H7 (cell line): ENCODE measurements at regions not wholly inside any gene's neighbourhood (a gene's known extent, or its start where the extent isn't known, plus 50 kb on each side); places are given as distances from the start of the nearest gene placed in this dataset.

Experiments used
- DNase-seq: peaks from one replicate; pipeline ENCODE4 v3.0.0; 2012
- H3K27me3 ChIP-seq: 2 replicates; pipeline ENCODE4 v1.6.0; 2011; ENCODE audit warnings: mild to moderate bottlenecking, low read length; ENCODE audit not compliant: control insufficient read depth, insufficient read depth
- H3K36me3 ChIP-seq: replicated peaks from 2 replicates; pipeline ENCODE4 v1.5.1; 2011; ENCODE audit warnings: low read length; ENCODE audit not compliant: control insufficient read depth, insufficient read depth
- H3K4me3 ChIP-seq: 2 replicates; pipeline ENCODE4 v1.5.1; 2011; ENCODE audit warnings: low read depth, mild to moderate bottlenecking, control low read depth, low read length, moderate library complexity; ENCODE audit not compliant: insufficient read depth

DNA sequence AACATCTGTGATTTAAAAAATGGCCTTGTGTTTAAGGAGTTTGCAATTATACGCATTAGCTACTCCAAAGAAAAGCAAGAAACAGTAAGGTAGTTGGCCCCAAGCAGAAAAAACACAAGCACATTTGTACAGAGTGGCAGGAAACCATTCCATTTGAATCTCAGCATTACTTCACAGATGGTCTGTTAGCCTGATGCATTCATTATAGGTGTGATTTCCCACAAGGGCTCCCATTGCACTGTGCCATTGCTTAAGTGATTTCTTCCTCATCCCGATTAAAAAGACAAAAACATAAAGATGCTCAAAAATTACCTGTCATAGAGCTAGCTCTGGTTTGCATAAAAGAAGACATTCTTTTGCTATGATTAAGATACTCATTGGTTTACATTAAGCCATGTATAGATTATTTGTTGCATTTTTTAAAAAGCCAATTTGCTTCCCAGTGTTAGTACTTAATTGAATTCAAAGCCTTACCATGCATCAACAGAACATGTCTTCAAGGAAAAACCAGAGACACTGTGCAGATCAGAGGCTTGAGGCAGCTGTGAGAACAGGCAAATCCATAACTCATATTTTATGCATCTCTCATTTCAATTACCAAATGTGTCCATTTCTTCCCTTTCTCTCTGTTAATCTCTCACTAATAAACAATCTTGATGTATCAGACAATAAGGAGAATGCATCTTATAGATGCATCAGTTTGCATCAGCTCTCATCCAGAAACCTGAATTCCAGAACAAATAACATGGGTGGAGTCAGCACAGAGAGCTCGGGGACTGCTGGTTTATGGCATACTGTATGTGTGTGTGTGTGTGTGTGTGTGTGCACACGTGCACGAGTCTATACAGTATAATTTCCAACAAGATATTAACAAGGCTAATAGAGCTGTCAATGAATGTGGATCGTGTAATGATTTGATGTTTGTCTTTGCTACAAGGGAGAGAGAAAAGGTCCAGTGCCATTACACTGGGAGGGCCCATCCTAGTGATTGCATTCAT, 558.6 kb upstream of the HS6ST1 start:
- H3K4me3 ChIP-seq, result no peak overlapping the region
- no peaks in the 10 kb centered on the region for H3K36me3 ChIP-seq
- DNase-seq, result no peak
- no peaks in the 10 kb centered on the region for H3K27me3 ChIP-seq

DNA sequence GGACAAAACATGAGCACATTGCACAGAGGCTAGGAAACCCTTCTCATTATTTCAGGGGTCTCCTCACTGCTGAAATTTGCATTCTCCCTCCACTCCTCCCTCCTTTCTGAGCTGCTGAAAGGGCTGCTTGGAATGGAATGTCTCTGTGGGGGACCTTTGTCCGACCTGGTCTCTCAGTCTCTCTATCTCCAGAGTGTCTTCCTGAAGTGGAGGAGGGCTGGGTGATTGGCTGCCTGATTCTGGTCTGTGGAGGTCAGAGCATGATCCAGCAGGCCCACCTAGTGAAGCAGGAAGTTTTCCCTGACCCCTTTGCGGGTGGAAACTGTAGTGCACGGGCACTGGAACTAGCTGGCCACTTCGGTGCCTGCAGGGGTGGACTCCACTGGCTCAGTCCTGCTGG, 560.5 kb upstream of the HS6ST1 start:
- no peak overlapping the region for H3K4me3 ChIP-seq

DNA sequence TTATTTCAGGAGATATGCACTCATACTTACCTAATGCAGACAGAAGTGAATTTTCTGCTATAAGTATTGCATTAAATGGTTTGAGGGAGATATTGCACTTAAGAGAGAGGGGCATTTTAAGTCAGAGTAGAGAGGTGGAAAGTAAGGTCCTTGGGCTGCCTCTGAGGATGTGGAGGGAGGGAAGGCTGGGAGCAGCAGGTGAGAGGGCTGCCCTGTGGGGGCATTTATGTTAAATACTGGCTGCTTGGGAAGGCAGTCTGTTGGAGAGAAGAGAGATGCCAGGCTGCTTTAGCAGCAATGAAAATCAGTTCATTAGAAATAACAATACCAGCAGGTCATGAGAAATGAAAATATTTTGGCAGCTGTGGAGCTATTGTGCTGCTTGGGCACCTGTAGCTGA, 576.2 kb upstream of the HS6ST1 start:
- no peaks in the 10 kb centered on the region for H3K36me3 ChIP-seq
- H3K27me3 ChIP-seq, result no peaks in the 10 kb centered on the region
- no peak overlapping the region for H3K4me3 ChIP-seq
- DNase-seq, result no peak

More for the DNA sequence above, 560.5 kb upstream of the HS6ST1 start:
- H3K27me3 ChIP-seq, result no peaks in the 10 kb centered on the region
- peak; percentile 57 for DNase-seq
- H3K36me3 ChIP-seq, result no peaks in the 10 kb centered on the region

DNA sequence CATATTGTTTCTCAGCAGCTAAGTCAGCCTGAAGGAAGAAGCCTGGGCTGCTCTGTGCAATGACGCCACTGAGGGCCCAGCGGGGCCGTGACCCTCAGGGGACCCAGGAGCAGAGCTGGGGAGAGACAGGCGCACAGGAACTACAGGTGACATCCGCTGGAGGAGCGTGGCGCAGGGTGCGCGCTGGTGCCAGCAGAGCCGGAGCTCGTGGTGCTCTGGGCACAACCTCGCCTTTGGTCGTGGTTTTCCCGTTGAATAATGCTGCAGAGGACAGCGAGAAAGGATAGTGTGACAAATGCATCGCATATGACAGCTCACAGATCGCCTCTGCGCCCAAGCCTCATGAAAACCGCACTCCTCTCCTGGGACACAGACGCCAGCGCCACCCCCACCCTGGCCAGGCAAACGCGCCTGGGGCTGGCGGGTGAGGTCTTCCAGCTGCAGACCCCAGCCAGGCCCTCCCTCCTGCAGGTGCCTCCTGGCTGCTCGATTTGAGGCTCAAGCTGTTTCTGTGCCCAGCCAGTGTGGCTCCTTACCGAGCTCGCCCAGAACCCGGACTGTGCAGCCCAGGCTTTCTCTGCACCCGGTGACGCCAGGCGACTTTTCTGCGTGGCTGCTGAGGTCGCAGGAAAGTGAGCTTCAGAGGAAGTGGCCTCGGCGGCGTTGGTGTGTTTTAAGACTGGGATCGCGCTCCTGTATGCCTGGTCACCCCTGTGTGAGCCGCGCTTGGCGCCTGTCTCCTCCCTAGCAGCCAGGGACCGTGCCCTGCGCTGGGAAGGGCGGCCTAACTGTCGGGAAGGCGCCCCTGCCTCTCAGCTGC, 583.1 kb upstream of the HS6ST1 start:
- Histone ChIP-seq H3K27me3 (no peaks in the 10 kb centered on the region), H3K36me3 (no peaks in the 10 kb centered on the region), H3K4me3 (no peak overlapping the region)
- DNase-seq, result no peak

DNA sequence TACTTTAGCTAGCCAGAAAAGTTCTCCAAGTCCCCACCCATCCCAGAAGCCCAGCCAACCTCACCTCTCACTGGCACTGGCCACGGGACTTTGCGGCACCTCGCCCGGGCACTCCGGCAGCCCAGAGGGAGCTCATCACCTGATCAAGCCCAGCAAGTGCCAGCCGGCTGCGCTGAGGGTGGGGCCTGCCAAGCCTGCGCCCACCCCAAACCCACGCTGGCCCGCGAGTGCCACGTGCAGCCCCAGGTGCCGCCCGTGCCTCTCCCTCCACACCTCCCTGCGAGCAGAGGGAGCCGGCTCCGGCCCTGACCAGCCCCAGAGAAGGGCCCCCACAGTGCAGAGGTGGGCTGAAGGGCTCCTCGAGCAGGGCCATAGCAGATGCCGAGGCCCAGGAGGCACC, 585.0 kb upstream of the HS6ST1 start:
- H3K27me3 ChIP-seq, result no peaks in the 10 kb centered on the region
- no peak for DNase-seq
- no peak overlapping the region for H3K4me3 ChIP-seq
- no peaks in the 10 kb centered on the region for H3K36me3 ChIP-seq

DNA sequence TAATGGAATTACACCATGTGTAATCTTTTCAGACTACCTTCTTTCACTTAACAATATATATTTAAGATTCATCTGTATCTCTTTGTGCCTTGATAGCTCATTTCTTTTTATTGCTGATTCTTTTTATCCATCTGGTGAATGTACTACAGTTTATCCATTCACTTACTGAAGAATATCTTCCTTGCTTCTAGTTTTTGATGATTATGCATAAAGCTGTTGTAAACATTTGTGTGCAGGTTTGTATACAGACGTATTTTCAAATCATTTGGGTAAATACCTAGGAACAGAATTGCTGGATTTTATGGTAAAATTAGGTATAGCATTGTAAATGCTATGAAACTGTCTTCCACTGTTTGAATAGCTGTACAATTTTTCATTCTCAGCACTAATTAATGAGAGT, 592.6 kb upstream of the HS6ST1 start:
- Histone ChIP-seq H3K36me3 (no peaks in the 10 kb centered on the region), H3K27me3 (no peaks in the 10 kb centered on the region), H3K4me3 (no peak overlapping the region)
- no peak for DNase-seq

DNA sequence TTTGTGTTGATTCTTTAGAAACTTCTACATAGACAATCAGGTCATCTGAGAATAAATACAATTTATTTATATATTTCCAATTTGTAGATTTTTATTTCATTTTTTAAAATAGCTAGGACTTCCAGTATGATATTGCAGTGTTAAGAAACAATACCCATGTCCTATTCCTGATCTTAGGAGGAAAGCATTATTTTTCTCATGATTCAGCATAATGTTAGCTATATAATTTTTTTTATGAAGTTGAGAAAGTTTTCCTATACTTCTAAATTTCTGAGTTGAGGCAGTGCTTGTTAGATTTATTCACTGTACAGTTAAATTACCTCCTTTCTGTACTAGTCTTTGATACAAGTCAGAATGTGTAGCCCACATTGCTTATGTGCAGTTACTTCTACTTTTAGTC, 595.7 kb upstream of the HS6ST1 start:
- no peak for DNase-seq

DNA sequence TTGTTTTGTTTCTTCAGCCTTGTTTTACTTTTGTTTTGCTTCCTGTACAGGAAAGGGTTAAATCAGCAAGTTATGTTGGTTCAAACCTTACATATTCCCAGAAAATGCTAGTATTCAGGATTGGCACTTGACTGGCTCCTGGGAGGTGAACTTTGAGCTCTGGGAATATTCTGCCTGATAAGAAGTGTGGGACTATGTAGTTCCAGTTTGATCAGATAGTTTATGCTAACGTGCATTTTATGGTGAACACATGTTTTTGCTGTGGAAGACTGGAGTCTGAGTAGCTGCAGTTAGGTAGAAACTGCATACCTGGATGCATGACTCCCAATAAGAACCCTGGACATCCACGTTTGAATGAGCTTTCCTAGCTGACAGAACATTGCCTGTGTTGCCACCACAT, 603.1 kb upstream of the HS6ST1 start:
- no peak for DNase-seq
- H3K27me3 ChIP-seq, result no peaks in the 10 kb centered on the region
- no peak overlapping the region for H3K4me3 ChIP-seq
- no peaks in the 10 kb centered on the region for H3K36me3 ChIP-seq

More for the DNA sequence above, 595.7 kb upstream of the HS6ST1 start:
- Histone ChIP-seq H3K36me3 (no peaks in the 10 kb centered on the region), H3K4me3 (no peak overlapping the region), H3K27me3 (no peaks in the 10 kb centered on the region)

DNA sequence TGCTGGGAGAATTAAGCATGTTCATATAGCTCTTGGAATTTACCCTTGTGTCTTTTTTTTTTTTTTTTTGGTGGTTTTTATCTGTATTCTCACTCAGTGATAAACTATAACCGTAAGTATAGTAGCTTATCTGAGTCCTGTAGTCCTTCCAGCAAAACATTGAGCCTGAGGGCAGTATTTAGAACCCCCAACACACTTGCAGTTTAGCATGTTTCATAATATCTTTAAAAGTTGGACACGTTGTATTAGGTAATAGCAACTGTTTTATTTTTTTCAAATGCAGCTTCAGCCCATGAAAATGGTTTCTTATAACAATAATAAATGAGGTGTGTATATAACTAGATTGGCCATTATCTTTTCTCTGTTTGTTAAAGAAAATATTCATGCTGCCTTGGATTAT, 603.5 kb upstream of the HS6ST1 start:
- no peaks in the 10 kb centered on the region for H3K36me3 ChIP-seq
- no peaks in the 10 kb centered on the region for H3K27me3 ChIP-seq
- no peak for DNase-seq
- no peak overlapping the region for H3K4me3 ChIP-seq

DNA sequence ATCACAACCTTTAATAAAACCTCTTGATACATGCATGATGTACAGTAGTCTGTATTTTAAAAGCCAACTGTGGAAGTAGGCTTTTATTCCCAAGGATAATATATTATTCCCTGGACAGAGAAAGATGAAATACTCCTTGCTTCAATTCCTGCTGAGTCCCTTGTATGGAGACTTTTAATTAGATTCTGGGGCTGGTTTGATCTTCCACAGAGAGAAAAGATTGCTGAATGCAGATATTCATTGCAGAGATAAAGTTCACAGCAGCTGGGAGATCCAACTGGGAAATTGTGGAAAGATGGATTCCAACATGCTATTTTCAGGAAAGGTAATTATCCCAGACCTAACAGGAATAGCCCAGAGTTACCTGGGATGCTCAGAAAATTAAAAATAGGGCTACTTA, 607.0 kb upstream of the HS6ST1 start:
- DNase-seq, result no peak
- no peaks in the 10 kb centered on the region for H3K36me3 ChIP-seq
- no peaks in the 10 kb centered on the region for H3K27me3 ChIP-seq
- H3K4me3 ChIP-seq, result no peak overlapping the region

DNA sequence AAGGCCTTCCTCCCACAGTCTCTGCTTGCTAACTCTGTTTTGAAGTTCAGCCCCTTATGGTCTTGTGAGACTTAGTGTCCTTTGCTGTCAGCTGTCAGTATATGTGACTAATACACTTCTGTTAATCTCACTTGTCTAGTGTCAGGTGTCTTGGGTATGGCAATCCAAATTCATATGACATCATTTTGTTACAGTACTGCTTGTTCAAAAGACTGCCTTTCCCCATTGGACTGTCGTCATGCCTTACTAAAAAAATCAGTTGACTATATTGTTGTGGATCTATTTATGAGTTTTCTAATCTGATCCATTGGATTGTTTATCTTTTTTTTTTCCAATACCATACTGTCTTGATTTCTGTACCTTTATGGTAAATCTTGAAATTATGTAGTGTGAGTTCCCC, 611.4 kb upstream of the HS6ST1 start:
- no peaks in the 10 kb centered on the region for H3K27me3 ChIP-seq
- H3K4me3 ChIP-seq, result no peak overlapping the region
- no peak for DNase-seq
- H3K36me3 ChIP-seq, result no peaks in the 10 kb centered on the region

DNA sequence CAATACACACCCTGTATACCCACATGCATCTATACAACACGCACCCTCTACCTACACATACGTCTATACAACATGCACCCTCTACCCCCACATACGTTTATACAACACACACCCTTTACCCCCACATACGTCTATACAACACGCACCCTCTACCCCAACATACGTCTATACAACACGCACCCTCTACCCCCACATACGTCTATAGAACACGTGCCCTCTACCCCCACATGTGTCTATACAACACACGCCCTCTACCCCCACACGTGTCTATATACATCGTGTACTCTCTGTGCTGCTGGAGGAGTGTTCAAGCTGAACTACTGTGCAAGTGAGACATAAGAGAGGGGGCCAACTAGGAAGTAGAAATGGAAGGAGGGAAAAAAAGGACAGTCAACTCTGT, 621.7 kb upstream of the HS6ST1 start:
- no peak overlapping the region for H3K4me3 ChIP-seq
- no peaks in the 10 kb centered on the region for H3K36me3 ChIP-seq
- no peak for DNase-seq

DNA sequence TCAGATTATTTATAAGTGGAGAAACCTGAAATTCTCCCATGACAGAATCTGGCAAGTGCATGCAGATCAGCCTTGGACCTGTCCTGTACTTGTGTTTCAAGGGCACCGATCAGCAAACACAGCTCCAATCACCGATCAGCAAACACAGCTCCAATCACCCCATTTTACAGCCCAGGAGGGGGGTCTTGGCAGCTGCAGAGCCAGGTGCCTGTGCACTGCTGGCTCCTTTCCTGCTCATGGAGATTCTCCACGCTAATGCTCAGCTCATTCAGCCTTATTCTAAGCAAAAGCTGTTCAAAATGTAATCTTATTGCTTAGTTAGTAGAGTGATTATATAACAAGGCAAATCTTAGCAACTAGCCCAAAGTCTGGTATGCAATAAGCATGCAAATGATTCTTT, 623.1 kb upstream of the HS6ST1 start:
- H3K27me3 ChIP-seq, result no peaks in the 10 kb centered on the region
- H3K36me3 ChIP-seq, result no peaks in the 10 kb centered on the region

More for the DNA sequence above, 621.7 kb upstream of the HS6ST1 start:
- H3K27me3 ChIP-seq, result no peaks in the 10 kb centered on the region

DNA sequence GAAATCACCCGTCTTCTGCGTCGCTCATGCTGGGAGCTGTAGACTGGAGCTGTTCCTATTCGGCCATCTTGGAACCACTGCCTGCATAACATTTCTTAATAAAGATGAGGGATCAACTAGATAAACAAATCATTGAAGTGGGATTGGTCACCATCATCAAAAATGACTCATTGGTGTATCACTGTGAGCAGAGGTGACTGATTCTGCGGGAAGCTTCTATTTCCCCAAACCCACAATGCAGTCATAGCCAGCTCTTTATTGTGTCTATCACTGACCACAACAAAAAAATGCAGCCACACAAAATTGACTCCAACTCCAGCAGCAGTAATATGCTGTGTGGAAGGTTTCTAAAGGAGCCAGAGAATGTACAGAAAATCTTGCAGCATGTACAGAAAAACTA, 630.7 kb upstream of the HS6ST1 start:
- Histone ChIP-seq H3K27me3 (no peaks in the 10 kb centered on the region), H3K4me3 (no peak overlapping the region), H3K36me3 (no peaks in the 10 kb centered on the region)
- DNase-seq, result no peak

More for the DNA sequence above, 623.1 kb upstream of the HS6ST1 start:
- DNase-seq, result no peak
- H3K4me3 ChIP-seq, result no peak overlapping the region

DNA sequence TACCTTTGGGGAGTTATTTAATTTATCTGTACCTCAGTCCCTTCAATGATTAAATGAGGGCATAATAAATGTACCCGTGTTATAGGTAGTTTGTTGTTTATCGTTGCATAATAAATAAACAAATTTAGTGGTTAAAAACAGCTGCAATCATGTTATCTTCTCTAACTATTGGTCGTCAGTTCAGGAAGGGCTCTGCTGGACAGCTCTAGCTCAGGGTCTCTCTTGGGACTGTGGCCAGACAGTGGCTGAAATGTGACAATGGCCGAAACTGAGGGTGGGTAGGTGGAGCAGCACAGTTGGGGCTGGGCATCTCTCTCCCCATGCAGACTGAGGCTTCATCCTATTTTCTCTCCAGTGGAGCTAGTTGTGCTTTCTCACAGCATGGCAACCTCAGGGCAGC, 632.1 kb upstream of the HS6ST1 start:
- Histone ChIP-seq H3K27me3 (no peaks in the 10 kb centered on the region), H3K36me3 (no peaks in the 10 kb centered on the region), H3K4me3 (no peak overlapping the region)
- DNase-seq, result no peak
